A673 (cell line): ENCODE measurements at regions not wholly inside any gene's neighbourhood (a gene's known extent, or its start where the extent isn't known, plus 50 kb on each side); places are given as distances from the start of the nearest gene placed in this dataset.
"Not testable (repeated sequence)": the region's sequence is repeated elsewhere in the genome, so short reads cannot be mapped to it uniquely, and the experiment has no call there.

Experiments used
- EZH2 ChIP-seq: fragments of 200-600 bp; sonication (generic); IDR thresholded peaks from 2 replicates; pipeline ENCODE4 v1.6.1; 2017; ENCODE audit warnings: borderline replicate concordance, low read depth, mild to moderate bottlenecking, mixed read lengths, antibody characterized with exemption, low read length; ENCODE audit not compliant: poor library complexity, severe bottlenecking
- TF ChIP-seq, protein P1 (sequence below): fragments of 300-800, 200-600 bp; sonication (generic); conservative IDR thresholded peaks from 2 replicates; pipeline ENCODE4 v1.5.1; 2017; ENCODE audit warnings: low read depth, mild to moderate bottlenecking, antibody characterized with exemption, low read length, moderate library complexity, mixed read lengths

DNA sequence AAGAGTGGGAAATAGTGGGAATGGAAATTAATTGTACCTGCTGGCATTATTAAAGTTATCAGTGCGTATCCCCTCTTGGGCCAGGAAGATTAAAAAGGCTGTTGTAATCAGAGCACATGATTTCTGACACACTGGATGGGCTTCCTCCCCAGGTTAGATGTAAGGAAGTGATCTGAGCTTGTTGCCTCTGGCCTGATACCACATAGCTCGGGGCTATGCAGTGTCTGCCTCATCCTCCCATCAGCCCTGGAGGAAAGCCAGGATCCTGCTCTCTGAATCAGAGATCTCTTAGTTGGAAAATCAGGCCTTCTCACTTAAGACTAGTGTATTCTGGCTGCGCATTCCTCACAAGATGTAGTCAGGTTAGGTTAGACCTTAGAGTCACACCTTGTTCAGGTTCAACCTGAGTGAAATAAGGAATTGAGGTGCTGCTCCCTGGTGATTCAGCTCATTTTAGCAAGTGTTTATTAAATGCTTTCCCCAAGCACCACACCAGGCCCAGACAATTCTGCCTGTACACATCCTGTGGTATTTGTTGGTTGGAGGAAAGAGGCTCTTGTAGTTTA, 108.2 kb upstream of the IKBKE start:
- TF ChIP-seq, protein P1, sequence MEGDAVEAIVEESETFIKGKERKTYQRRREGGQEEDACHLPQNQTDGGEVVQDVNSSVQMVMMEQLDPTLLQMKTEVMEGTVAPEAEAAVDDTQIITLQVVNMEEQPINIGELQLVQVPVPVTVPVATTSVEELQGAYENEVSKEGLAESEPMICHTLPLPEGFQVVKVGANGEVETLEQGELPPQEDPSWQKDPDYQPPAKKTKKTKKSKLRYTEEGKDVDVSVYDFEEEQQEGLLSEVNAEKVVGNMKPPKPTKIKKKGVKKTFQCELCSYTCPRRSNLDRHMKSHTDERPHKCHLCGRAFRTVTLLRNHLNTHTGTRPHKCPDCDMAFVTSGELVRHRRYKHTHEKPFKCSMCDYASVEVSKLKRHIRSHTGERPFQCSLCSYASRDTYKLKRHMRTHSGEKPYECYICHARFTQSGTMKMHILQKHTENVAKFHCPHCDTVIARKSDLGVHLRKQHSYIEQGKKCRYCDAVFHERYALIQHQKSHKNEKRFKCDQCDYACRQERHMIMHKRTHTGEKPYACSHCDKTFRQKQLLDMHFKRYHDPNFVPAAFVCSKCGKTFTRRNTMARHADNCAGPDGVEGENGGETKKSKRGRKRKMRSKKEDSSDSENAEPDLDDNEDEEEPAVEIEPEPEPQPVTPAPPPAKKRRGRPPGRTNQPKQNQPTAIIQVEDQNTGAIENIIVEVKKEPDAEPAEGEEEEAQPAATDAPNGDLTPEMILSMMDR = not testable (repeated sequence)
- not testable (repeated sequence) for TF ChIP-seq EZH2
